Fibroblast of lung (primary cell): ENCODE measurements at regions not wholly inside any gene's neighbourhood (a gene's known extent, or its start where the extent isn't known, plus 50 kb on each side); places are given as distances from the start of the nearest gene placed in this dataset.
"Not testable (repeated sequence)": the region's sequence is repeated elsewhere in the genome, so short reads cannot be mapped to it uniquely, and the experiment has no call there.

Source experiments
- DNase-seq, 2 donors: peaks; one replicate each; pipeline versions ENCODE4 v3.0.0 to v3.0.0-alpha.2; 2010; ENCODE audit warnings: low read depth in 2 of 2
- H2AFZ ChIP-seq: 2 replicates; pipeline ENCODE4 v1.5.1; 2012; ENCODE audit warnings: low read length, control low read depth, inconsistent platforms
- H3K27ac ChIP-seq: 2 replicates; pipeline ENCODE4 v1.5.1; 2011; ENCODE audit warnings: low read length, control low read depth; ENCODE audit not compliant: insufficient read depth
- H3K27me3 ChIP-seq: 2 replicates; pipeline ENCODE4 v1.5.1; 2011; ENCODE audit warnings: mild to moderate bottlenecking, low read length; ENCODE audit not compliant: control insufficient read depth, insufficient read depth
- H3K36me3 ChIP-seq: 2 replicates; pipeline ENCODE4 v1.5.1; 2011; ENCODE audit warnings: low read length; ENCODE audit not compliant: control insufficient read depth, insufficient read depth
- H3K4me1 ChIP-seq: 2 replicates; pipeline ENCODE4 v1.5.1; 2011; ENCODE audit warnings: low read length; ENCODE audit not compliant: control insufficient read depth, insufficient read depth; ENCODE audit errors: extremely low read depth
- H3K4me2 ChIP-seq: 2 replicates; pipeline ENCODE4 v1.5.1; 2011; ENCODE audit warnings: low read length, control low read depth; ENCODE audit not compliant: insufficient read depth; ENCODE audit errors: extremely low read depth
- H3K4me3 ChIP-seq, 4 experiments: fragments of 200-600 bp in 1 of 4; sonication (generic) in 1 of 4; replicated peaks in 1 of 4; 2 replicates each; pipeline ENCODE4 v1.5.1; 2011 to 2016; ENCODE audit warnings: low read length in 4 of 4, low read depth in 3 of 4, mild to moderate bottlenecking in 3 of 4, control low read depth in 2 of 4, inconsistent platforms in 1 of 4, mixed read lengths in 1 of 4; ENCODE audit not compliant: insufficient read depth in 1 of 4; ENCODE audit errors: control extremely low read depth in 1 of 4
- H3K79me2 ChIP-seq: 2 replicates; pipeline ENCODE4 v1.5.1; 2012; ENCODE audit warnings: mild to moderate bottlenecking, low read length, inconsistent platforms; ENCODE audit not compliant: control insufficient read depth, insufficient read depth
- H3K9ac ChIP-seq: 2 replicates; pipeline ENCODE4 v1.5.1; 2011; ENCODE audit warnings: mild to moderate bottlenecking, low read length, control low read depth; ENCODE audit not compliant: insufficient read depth
- H3K9me3 ChIP-seq: 2 replicates; pipeline ENCODE4 v1.5.1; 2012; ENCODE audit warnings: low read depth, low read length; ENCODE audit not compliant: control insufficient read depth, insufficient read depth
- H4K20me1 ChIP-seq: 2 replicates; pipeline ENCODE4 v1.5.1; 2011; ENCODE audit warnings: low read length; ENCODE audit not compliant: control insufficient read depth, insufficient read depth; ENCODE audit errors: extremely low read depth
- CTCF ChIP-seq, 2 donors: IDR thresholded peaks in 1 of 2; conservative IDR thresholded peaks in 1 of 2; 1 replicate in 1 of 2; 2 replicates in 1 of 2; pipeline ENCODE4 v1.5.1; 2011 to 2012; ENCODE audit warnings: low read length in 2 of 2, control low read depth in 1 of 2, inconsistent platforms in 1 of 2, low read depth in 1 of 2, mild to moderate bottlenecking in 1 of 2
- EZH2 ChIP-seq: IDR thresholded peaks from 2 replicates; pipeline ENCODE4 v1.5.1; 2012; ENCODE audit warnings: low read length, control low read depth, mild to moderate bottlenecking; ENCODE audit errors: missing control alignments

DNA sequence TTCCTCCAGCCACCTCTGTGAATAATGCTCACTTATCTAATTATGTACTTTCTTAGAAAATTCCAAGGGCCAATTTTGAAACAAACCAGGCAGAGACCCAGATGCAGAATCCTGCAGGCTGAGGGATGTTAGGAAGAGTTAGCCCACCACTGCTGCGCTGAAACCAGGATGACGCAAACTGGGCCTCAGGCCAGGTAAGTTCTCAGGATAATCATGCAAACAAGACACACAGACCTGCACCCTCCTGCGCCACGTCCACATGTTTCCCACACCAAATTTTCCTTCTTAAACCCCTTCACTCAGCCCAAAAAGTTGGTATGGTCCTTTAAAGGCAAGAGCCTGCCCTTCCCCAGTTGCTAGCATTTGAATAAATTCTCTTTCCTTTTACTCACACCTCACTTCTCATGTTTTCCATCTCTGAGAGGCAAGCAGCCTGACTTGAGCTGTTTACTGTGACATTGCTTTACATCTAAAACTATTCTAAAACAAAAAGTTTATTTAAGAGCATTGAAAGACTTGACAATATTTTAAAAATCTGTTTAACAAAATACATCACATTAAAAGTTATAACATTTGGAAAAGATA lies 887.1 kb downstream of the LRRIQ3 start:
- H3K4me2 ChIP-seq: no peak overlapping the region
- DNase-seq: no peak
- no peaks in the 10 kb centered on the region for H3K27me3 ChIP-seq
- TF ChIP-seq CTCF (conservative IDR thresholded peaks at IDR 0.05 in 1 of 2, IDR thresholded peaks at IDR 0.05 in 1 of 2; ENCODE audit: low read depth in 1 of 2, low read length in 2 of 2) (no peak), EZH2 (no peak)
- no peak overlapping the region for H3K27ac ChIP-seq
- no peaks in the 10 kb centered on the region for H3K36me3 ChIP-seq
- no peaks in the 10 kb centered on the region for H4K20me1 ChIP-seq
- no peak overlapping the region for H3K9ac ChIP-seq
- H3K4me1 ChIP-seq: no peaks in the 10 kb centered on the region
- no peak overlapping the region for H3K4me3 ChIP-seq
- no peaks in the 10 kb centered on the region for H3K9me3 ChIP-seq
- H2AFZ ChIP-seq: no peak overlapping the region
- no peaks in the 10 kb centered on the region for H3K79me2 ChIP-seq

DNA sequence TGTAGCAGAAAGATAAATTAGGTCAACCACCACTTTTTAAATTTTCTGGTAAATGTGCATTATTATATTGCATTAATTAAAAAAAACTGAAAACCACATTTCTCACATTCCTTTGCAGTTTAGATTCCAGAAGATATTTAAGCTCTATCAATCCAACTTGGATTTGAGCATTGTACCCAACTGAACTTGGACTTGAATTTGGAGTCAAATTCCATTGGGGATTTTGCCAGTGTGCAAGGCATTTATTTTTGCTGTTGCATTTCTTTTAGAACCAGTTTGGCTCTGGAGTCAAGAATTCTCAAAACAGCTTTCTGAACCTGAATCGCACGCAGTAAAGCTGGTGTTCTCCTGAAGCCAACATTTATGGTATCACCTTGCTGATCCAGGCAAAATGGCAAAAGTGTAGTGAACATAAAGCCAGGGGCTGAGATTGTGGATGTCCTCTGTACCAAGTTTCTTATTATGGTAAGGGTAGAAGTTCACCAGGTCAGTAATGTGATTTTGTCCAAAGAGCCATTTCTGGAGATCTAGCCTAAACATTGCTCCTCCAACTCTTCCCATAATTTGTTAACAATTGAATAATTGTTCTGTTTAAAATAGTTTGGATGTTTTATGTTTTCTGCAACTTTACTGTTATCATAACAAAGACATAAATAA lies 890.9 kb downstream of the LRRIQ3 start:
- Histone ChIP-seq H3K27me3 (no peaks in the 10 kb centered on the region), H3K36me3 (no peaks in the 10 kb centered on the region), H3K79me2 (no peaks in the 10 kb centered on the region), H3K4me2 (no peak overlapping the region), H4K20me1 (no peaks in the 10 kb centered on the region), H3K9me3 (no peaks in the 10 kb centered on the region), H3K27ac (no peak overlapping the region), H3K9ac (no peak overlapping the region), H3K4me3 (no peak overlapping the region), H2AFZ (no peak overlapping the region), H3K4me1 (no peaks in the 10 kb centered on the region)
- TF ChIP-seq CTCF (conservative IDR thresholded peaks at IDR 0.05 in 1 of 2, IDR thresholded peaks at IDR 0.05 in 1 of 2; ENCODE audit: low read depth in 1 of 2, low read length in 2 of 2) (no peak), EZH2 (no peak)
- DNase-seq: no peak

- Histone ChIP-seq H3K9me3 (no peaks in the 10 kb centered on the region), H3K36me3 (no peaks in the 10 kb centered on the region), H3K27me3 (no peaks in the 10 kb centered on the region), H3K9ac (no peak overlapping the region), H3K4me1 (no peaks in the 10 kb centered on the region), H3K4me3 (no peak overlapping the region), H3K27ac (no peak overlapping the region), H3K4me2 (no peak overlapping the region), H4K20me1 (no peaks in the 10 kb centered on the region), H2AFZ (no peak overlapping the region), H3K79me2 (no peaks in the 10 kb centered on the region)
- TF ChIP-seq EZH2: no peak
- no peak for TF ChIP-seq CTCF (conservative IDR thresholded peaks at IDR 0.05 in 1 of 2, IDR thresholded peaks at IDR 0.05 in 1 of 2; ENCODE audit: low read depth in 1 of 2, low read length in 2 of 2)
- DNase-seq: no peak
Measured at GRCh38 chr1:73273886-73274285, 924.1 kb downstream of the LRRIQ3 start.

DNA sequence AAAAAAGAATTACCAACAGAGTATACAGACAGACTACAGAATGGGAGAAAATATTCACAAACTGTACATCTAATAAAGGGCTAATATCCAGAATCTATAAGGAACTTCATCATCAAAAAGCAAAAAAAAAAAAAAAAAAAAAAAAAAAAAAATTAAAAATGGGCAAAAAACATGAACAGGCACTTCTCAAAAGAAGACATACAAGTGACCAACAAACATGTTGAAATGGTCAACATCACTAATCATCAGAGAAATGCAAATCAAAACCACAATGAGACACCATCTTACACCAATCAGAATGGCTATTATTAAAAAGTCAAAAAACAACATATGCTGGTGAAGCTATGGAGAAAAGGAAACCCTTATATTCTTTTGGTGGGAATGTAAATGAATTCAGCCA lies 952.8 kb downstream of the LRRIQ3 start:
- H4K20me1 ChIP-seq, H3K27ac ChIP-seq, H3K36me3 ChIP-seq, H3K79me2 ChIP-seq, H3K9ac ChIP-seq, H3K9me3 ChIP-seq, H3K4me1 ChIP-seq, DNase-seq, H2AFZ ChIP-seq, H3K27me3 ChIP-seq, H3K4me2 ChIP-seq, H3K4me3 ChIP-seq: not testable (repeated sequence)
